HG03439 (cell line): ENCODE measurements at regions not wholly inside any gene's neighbourhood (a gene's known extent, or its start where the extent isn't known, plus 50 kb on each side); places are given as distances from the start of the nearest gene placed in this dataset.
"Not testable (repeated sequence)": the region's sequence is repeated elsewhere in the genome, so short reads cannot be mapped to it uniquely, and the experiment has no call there.

ENCODE experiments used
- ATAC-seq: cut with Tn5 transposase; IDR thresholded peaks from one replicate; pipeline ENCODE4 v1.9.1; 2021; ENCODE audit warnings: mild to moderate bottlenecking, moderate library complexity; ENCODE audit not compliant: unreplicated experiment

- ATAC-seq: not testable (repeated sequence)
Observed at GRCh38 chr1:95297906-95298305, 63.9 kb downstream of the RWDD3 start.

GRCh38 chr1:95301091-95301490, 67.1 kb downstream of the RWDD3 start:
- no peak for ATAC-seq

GRCh38 chr1:95301614-95302013, 67.6 kb downstream of the RWDD3 start:
- ATAC-seq: no peak

- no peak for ATAC-seq
Observed at GRCh38 chr1:95304803-95305202, 70.8 kb downstream of the RWDD3 start.

GRCh38 chr1:95308276-95309030, 74.4 kb downstream of the RWDD3 start:
- ATAC-seq: no peak

- ATAC-seq: no peak
Observed at GRCh38 chr1:95309031-95309471, 75.0 kb downstream of the RWDD3 start.

GRCh38 chr1:95311014-95311413, 77.0 kb downstream of the RWDD3 start:
- no peak for ATAC-seq

GRCh38 chr1:95311762-95312161, 77.8 kb downstream of the RWDD3 start:
- no peak for ATAC-seq

GRCh38 chr1:95312181-95312580, 78.2 kb downstream of the RWDD3 start:
- ATAC-seq: no peak

GRCh38 chr1:95313527-95313926, 79.5 kb downstream of the RWDD3 start:
- no peak for ATAC-seq

- ATAC-seq: no peak
Observed at GRCh38 chr1:95321531-95321930, 87.5 kb downstream of the RWDD3 start.

GRCh38 chr1:95323123-95323522, 89.1 kb downstream of the RWDD3 start:
- ATAC-seq: no peak

- no peak for ATAC-seq
Observed at GRCh38 chr1:95325349-95325748, 91.3 kb downstream of the RWDD3 start.

GRCh38 chr1:95326023-95326422, 92.0 kb downstream of the RWDD3 start:
- ATAC-seq: no peak

GRCh38 chr1:95332754-95333153, 98.7 kb downstream of the RWDD3 start:
- no peak for ATAC-seq

- no peak for ATAC-seq
Observed at GRCh38 chr1:95339377-95339776, 105.4 kb downstream of the RWDD3 start.

GRCh38 chr1:95340061-95340460, 106.1 kb downstream of the RWDD3 start:
- ATAC-seq: no peak

GRCh38 chr1:95352767-95353166, 118.8 kb downstream of the RWDD3 start:
- ATAC-seq: no peak

GRCh38 chr1:95353194-95353593, 119.2 kb downstream of the RWDD3 start:
- no peak for ATAC-seq

GRCh38 chr1:95364546-95364945, 130.5 kb downstream of the RWDD3 start:
- no peak for ATAC-seq

GRCh38 chr1:95366498-95366897, 132.5 kb downstream of the RWDD3 start:
- ATAC-seq: no peak

GRCh38 chr1:95368178-95368577, 134.2 kb downstream of the RWDD3 start:
- ATAC-seq: no peak
